ENCODE measurements at regions not wholly inside any gene's neighbourhood (a gene's known extent, or its start where the extent isn't known, plus 50 kb on each side); places are given as distances from the start of the nearest gene placed in this dataset.

GRCh38 chr13:95352486-95352885 is 51.2 kb upstream of the ABCC4 start:
- DNase-seq, result no peak

GRCh38 chr13:95354156-95354555 is 52.9 kb upstream of the ABCC4 start:
- no peak for DNase-seq

- DNase-seq, result peak in 11 of 51 donors; percentile 1 to 23 (median 4)
Observed at GRCh38 chr13:95354680-95355487, 53.6 kb upstream of the ABCC4 start.

- no peak for DNase-seq
Observed at GRCh38 chr13:95355494-95355893, 54.2 kb upstream of the ABCC4 start.

GRCh38 chr13:95356916-95357315 is 55.7 kb upstream of the ABCC4 start:
- no peak for DNase-seq

- no peak for DNase-seq
Observed at GRCh38 chr13:95357875-95358274, 56.6 kb upstream of the ABCC4 start.

- no peak for DNase-seq
Observed at GRCh38 chr13:95360052-95360451, 58.8 kb upstream of the ABCC4 start.

DNA sequence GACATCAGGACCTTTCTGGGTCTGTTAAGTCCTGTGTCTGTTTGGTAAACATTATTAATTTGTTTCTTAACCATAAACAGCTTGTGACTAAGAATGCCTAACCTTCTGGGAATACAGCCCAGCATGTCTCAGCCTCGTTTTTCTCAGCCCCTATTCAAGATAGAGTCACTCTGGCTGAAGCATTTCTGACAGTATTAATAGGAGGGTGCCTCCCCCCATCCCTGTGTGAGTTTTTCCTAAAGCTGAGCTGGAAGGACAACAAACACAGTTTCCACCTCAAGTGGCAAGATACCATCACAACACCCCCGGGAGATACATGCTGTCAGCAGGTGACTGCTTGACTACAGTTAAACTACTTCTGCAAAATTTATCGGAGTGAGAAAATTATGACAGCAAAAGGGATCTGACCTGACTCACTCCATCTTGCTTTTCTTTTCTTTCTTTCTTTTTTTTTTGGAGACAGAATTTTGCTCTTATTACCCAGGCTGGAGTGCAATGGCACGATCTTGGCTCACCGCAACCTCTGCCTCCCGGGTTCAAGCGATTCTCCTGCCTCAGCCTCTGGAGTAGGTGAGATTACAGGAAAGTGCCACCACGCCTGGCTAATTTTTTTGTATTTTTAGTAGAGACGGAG is 59.3 kb upstream of the ABCC4 start:
- peak in 3 of 51 donors; percentile 3 to 9 (median 7) for DNase-seq

DNA sequence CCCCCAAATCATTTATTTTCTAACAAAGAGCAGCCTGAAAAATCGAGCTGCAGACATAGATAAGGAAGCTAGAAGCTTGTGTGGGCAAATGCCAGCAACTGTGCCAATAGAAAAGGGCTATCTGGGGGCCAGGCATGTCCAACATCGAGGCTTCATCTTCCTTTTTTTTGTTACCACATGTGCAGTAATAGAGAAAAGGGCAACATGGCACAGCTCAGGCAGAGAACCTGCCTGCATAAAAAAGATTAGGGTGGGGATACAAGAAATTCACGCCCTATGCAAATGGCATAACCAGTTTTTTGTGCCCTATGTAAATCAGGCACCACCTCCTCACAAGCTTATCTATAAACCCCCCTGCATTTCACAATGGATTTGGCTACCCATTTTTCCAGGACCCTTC is 60.4 kb upstream of the ABCC4 start:
- no peak for DNase-seq

GRCh38 chr13:95362666-95363065 is 61.4 kb upstream of the ABCC4 start:
- no peak for DNase-seq

DNA sequence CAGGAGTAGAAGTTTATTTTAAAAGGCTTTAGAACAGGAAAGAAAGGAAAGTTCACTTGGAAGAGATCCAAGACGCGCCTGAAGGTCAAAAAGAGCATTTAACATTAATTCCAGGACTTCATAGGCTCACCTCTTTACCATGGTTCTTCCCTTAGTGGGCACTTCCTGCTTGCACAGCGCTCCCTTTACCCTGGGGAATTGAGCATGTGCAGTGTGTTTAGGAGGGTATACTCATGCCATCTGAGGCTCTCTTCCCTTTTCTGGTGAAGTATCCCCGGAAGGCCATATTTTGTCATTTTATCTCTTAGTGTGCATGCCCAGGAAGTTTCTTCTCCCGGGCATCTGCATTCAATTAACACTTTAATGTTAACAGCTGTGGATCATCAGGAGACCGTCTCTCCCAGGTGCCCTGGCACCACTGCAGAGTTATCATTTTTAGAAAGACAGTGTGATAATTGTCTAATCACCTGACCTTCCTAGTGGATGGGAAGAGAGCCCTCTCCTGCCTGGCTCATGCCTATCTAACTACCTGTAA is 66.1 kb upstream of the ABCC4 start:
- DNase-seq, result no peak

DNA sequence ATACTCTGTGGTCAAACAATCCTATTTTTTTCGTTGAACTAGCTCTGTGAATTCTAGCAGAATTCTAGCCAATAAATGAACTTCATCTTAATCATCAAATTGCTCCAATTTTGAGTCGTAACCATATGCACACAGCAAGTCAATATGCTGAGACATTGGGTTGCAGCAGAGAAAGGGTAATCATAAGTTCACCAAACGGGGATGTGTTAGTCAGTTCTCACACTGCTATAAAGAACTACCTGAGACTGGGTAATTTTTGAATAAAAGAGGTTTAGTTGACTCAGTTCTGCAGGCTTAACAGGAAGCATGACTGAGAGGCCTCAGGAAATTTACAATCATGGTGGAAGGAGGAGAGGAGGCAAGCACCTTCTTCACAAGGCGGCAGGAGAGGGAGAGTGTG is 67.7 kb upstream of the ABCC4 start:
- no peak for DNase-seq

DNA sequence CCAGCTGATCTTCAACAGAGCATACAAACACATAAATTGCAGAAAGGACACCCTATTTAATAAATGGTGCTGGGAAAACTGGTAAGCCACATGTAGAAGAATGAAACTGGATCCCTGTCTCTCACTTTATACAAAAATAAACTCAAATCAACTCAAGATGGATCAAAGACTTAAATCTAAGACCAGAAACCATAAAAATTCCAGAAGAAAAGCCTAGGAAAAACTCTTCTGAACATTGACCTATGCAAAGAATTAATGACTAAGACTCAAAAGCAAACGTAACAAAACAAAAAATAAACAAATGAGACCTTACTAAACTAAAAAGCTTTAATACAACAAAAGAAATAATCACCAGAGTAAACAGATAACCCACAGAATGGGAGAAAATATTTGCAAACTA is 74.5 kb upstream of the ABCC4 start:
- DNase-seq, result no peak

- DNase-seq, result no peak
Observed at GRCh38 chr13:95378603-95379002, 77.4 kb upstream of the ABCC4 start.

DNA sequence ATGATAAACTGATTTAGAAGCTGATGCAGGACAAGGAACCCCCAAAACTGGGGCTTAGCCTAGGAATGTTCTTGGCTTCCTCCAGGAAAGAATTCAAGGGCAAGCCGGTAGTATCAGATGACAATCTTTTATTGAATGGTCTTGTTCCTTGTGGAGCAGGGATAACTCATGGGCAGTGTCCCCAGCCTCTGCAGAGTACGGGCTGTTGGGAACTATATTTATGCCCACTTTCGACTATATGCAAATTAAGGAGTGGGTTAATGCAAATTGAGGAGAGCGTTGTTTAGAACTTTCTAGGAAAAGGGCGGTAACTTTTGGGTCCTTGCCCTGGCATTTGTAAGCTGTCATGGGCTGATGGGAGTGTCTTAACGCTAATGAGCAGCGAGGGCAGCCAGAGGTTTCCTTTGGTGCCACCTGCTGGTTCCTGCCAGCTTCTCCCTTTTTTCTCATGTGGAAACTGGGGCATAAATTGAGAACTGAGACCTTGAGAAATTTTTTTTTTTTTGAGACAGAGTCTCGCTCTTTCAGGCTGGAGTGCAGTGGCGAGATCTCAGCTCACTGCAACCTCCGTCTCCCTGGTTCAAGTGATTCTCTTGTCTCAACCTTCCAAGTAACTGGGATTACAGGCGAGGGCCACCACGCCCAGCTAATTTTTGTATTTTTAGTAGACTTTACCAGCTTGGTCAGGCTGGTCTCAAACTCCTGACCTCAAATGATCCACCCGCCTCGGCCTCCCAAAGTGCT is 79.4 kb upstream of the ABCC4 start:
- peak in 49 of 51 donors; percentile 2 to 83 (median 49) for DNase-seq

DNA sequence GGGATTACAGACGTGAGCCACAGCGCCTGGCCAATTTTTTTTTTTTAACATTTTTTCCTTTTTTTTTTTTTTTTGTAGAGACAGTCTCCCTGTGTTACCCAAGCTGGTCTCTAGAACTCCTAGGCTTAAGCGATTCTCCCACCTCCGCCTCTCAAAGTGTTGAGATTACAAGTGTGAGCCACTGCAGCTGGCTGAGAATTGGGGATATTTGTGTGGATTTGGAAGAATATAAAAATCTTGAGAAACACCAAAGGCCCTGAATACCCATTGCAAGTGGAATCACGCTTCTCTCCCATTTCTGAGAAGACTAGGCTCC is 79.9 kb upstream of the ABCC4 start:
- no peak for DNase-seq

GRCh38 chr13:95382411-95382810 is 81.2 kb upstream of the ABCC4 start:
- no peak for DNase-seq

DNA sequence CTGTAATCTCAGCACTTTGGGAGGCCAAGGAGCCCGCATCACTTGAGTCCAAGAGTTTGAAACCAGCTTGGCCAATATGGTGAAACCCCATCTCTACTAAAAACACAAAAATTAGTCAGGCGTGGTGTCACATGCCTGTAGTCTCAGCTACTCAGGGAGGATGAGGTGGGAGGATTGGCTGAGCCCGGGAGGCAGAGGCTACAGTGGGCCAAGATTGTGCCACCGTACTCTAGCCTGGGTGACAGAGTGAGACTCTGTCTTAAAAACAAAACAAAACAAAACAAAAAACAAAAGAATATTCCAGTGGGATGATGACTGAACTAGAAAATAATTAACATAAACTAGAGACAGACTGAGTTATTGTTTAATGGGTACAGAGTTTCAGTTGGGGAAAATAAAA is 81.7 kb upstream of the ABCC4 start:
- DNase-seq, result no peak

- no peak for DNase-seq
Observed at GRCh38 chr13:95385373-95385772, 84.1 kb upstream of the ABCC4 start.

DNA sequence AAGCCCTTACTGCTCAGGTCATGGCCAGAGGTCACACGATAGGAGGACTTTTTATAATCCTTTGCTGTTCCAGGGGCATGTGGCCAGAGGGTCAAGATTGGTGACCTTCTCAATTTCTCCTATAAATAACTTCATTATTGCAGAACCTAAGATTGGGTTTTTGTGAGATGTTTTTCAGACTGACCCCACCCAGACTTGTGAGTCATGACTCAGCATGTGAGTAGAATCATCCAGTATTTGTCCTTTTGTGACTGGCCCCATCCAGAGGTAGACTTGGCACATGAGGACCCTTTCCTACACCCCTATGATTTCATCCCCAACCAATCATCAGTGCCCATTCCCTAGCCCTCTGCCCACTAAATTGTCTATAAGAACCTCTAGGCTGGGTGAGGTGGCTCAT is 84.5 kb upstream of the ABCC4 start:
- DNase-seq, result no peak

DNA sequence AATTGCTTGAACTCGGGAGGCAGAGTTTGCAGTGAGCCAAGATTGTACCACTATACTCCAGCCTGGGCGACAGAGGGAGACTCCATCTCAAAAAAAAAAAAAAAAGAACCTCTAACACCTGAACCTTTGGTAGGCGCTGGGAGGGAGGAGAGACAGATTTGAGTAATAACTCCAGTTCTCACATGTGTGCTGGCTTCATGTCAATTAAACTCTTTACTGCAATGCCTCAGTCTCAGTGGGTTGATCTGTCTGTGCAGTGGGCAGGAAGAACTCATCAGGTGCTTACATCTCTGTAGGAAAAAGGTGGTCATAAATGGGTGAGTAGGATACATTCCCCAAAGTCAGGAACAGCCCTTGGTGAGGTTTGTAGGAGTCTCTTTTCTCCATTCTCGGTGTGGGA is 85.1 kb upstream of the ABCC4 start:
- DNase-seq, result no peak

DNA sequence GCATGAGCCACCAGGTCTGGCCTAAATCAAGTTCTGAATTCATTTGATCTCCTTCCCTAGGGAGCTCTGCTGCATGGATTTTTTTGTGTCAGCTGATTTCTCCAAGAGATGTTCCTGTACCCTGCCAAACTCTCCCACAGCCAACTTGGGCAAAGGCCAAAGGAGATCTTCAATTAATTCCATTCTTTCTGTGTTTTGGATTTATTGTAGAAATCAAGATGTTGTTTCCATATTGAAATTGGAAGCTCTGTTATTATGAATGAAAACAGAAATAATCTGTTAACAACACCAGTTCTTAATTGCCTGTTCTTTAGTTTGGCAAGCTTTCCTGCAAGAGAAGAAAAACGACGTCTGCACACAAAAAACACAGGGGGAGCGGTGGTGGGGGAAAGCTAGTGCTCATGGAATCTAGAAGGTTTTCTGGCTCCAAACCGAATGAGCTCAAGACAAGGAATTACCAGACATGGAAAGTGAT is 86.5 kb upstream of the ABCC4 start:
- peak in 11 of 51 donors; percentile 2 to 17 (median 3) for DNase-seq
